Activated CD8-positive, alpha-beta memory T cell treated with anti-CD3 and anti-CD28 coated beads for 36 hours (primary cell): ENCODE measurements at regions not wholly inside any gene's neighbourhood (a gene's known extent, or its start where the extent isn't known, plus 50 kb on each side); places are given as distances from the start of the nearest gene placed in this dataset.
"Not testable (repeated sequence)": the region's sequence is repeated elsewhere in the genome, so short reads cannot be mapped to it uniquely, and the experiment has no call there.

Experiments
- CTCF ChIA-PET: fragments of 350-600 bp; sonication (Branson Sonifier 250); formaldehyde crosslinking; loops from one replicate; lab custom pipeline; 2021; ENCODE audit warnings: antibody characterized with exemption; lab: Charles Lee
- POLR2A ChIA-PET: fragments of 350-600 bp; sonication (Branson Sonifier 250); formaldehyde crosslinking; loops from one replicate; lab custom pipeline; 2021; ENCODE audit warnings: antibody characterized with exemption; lab: Charles Lee

DNA sequence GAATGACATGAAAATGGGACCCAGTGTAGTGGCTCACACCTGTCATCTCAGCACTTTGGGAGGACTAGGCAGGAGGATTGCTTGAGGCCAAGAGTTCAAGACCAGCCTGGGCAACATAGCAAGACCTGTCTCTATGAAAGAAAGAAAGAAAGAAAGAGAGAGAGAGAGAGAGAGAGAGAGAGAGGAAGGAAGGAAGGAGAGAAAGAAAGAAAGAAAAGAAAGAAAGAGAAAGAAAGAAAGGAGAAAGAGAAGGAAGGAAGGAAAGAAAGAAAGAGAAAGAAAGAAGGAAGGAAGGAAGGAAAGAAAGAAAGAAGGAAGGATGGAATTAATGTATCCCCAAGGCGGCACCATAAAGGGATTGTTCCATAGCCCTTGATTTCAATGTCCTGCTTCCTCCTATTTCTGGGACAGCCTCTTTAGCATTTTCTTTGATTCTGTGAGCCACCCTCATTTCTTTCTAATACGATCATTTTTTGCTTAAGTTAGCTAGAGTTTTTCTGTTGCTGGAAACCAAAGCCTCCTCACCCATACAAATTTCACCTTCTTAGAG, 85.4 kb upstream of the CTNNA1 start:
- CTCF ChIA-PET, POLR2A ChIA-PET: not testable (repeated sequence)

DNA sequence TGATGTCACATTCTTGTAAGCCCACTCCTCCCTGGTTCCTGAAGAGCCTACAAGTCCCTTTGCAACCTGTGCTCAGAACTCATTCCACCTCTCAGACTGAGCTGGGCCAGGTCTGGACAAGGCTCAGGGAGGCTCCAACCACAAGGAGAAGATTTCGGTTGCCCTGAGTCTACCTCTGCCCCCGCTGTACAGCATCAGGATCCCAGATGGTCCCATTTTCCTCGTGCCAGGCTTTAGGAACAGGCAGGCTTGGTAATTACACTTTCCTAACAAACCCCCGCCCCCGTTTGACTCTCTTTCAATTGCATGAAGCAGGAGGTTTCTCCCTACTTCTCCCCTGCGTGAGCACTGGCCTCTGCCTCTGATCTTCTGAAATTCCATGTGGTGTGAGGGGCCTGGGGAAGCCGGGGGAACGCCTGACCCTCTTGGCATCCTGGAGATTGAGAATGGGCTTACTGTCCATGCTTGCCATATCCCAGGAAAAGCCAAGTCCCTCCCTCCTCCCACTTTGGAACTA, 86.9 kb upstream of the CTNNA1 start:
- ChIA-PET POLR2A (no interaction called here), CTCF (no interaction called here)

DNA sequence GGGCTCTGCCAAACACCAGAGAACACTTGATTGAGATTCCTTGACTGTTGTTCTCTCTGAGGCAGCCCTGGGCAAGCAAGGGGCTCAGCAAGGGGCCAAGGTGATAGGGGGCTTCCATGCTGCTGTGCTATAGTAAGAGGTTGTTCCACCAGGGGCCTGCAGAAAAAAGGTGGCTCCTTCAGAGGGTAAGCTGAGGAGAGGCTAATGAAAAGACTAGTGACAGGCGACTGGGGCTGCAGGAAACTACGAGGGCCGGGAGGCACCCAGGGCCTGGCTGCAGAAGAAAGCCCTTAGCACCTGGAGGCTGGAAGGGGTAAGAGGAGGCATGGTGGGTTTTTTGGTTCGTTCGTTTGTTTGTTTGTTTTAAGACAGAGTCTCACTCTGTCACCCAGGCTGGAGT, 88.0 kb upstream of the CTNNA1 start:
- POLR2A ChIA-PET: no interaction called here
- CTCF ChIA-PET: no interaction called here

DNA sequence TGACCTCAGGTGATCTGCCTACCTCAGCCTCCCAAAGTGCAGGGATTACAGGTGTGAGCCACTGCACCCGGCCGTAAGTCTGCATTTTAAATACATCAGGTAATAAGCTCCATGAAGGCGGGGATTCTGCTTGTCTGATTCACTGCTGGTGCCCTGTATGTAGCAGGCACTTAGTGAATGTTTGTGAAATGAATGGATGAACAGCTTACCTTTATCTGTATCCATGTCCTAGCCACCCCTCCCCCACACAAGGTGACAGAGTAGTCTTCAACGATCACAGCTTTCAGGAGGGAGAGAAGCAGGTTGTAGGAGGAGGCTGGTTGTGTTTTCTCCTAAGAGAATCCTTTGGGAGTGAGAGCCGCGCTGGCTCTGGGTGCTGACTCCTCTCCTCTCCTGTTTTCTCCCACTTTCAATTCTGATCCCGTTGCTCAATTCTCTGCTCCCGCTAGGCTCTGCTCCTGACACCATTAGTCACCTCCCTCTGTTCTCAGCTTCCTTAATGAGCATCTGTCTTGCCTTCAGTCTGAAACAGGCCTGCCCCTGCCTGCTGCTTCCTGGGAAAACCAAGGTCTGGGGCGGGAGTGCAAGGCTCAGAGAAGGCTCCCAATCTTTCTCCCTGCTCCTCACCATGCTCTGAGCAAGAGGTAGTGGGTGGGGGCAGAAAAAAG, 88.8 kb upstream of the CTNNA1 start:
- POLR2A ChIA-PET: no interaction called here
- CTCF ChIA-PET: no interaction called here

DNA sequence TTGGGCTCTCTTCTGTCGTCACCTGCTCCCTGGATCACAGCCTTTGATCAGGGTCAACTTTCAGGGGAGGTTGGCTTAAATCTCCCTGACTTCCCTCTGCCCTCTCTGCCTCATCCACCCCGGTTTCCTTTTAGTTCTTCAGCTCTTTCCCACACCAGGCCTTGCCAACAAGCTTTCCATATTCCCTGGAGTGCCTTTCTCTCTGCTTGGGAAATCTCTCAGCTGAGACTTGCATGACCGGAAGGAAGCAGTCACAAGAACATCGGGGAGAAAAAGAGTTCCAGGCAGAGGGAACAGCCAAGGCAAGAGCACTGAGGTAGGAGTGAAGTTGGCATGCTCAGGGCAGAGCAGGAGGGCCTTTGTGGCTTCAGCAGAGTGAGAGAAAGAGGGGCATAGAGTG, 88.4 kb upstream of the HSPA9 start:
- CTCF ChIA-PET: no interaction called here
- POLR2A ChIA-PET: no interaction called here

DNA sequence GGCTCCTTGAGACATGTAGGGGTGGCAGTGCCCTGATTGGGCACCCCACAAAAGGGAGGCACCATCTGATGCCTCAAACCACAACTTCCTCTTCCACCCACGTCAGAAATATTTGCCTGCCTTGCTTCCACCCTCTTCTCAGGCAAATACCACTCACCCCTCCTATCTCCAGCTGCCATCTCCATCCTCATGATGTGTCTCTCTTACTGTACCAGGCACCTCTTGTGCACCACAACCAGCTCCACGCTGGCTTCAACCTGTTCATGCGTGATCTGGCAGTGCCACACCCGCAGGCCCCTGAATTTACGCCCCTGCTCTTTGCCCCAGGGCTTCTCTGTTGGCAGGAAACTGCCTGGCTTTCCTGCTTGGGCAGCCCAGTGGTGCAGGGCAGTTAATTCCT, 87.8 kb upstream of the HSPA9 start:
- ChIA-PET POLR2A (no interaction called here), CTCF (no interaction called here)

DNA sequence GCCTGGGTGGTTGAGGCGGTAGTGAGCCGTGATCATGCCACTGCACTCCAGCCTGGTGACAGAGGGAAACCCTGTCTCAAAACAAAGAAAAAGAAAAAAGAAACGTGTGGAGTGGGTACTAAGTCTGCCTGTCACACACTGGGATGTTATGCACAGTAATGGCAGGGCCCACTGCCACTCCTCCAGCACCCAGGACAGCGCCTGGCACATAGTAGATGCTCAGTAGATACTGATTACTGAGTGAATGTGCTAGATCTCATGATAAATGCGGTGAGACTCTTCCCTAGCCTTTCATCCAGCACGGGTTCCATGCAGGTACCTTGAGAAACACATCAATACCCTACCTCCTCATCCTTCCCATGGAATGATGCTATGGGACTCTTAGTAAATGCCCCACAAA, 87.4 kb upstream of the HSPA9 start:
- ChIA-PET CTCF (no interaction called here), POLR2A (interaction anchor here (0.7 kb wide), 1 partner anchor 11 kb away, joined by 3 read pairs; no protein-coding TSS in a partner anchor)

DNA sequence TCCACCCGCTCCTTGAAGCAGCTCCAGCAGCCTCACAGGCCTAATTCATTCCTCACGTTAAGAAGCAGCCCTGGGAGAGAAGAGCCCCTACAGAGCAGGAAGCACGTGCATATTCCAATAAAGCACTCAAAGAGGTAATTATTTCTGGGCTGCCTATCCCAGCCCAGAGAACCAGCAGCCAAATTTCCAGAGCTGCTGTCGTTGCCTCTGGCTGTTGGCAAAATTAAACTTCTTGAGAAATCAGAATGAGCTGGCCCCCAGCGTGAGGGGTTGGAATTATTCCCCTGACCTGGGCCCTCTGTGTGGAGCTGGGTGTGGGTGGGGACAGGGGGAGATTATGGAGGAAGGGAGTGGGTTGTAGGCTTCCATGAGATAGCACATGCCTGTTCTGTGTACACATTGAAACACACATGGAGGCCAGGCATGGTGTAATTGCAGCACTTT, 86.8 kb upstream of the HSPA9 start:
- ChIA-PET POLR2A (interaction anchor here (0.7 kb wide), 1 partner anchor 12 kb away, joined by 3 read pairs; no protein-coding TSS in a partner anchor), CTCF (no interaction called here)

DNA sequence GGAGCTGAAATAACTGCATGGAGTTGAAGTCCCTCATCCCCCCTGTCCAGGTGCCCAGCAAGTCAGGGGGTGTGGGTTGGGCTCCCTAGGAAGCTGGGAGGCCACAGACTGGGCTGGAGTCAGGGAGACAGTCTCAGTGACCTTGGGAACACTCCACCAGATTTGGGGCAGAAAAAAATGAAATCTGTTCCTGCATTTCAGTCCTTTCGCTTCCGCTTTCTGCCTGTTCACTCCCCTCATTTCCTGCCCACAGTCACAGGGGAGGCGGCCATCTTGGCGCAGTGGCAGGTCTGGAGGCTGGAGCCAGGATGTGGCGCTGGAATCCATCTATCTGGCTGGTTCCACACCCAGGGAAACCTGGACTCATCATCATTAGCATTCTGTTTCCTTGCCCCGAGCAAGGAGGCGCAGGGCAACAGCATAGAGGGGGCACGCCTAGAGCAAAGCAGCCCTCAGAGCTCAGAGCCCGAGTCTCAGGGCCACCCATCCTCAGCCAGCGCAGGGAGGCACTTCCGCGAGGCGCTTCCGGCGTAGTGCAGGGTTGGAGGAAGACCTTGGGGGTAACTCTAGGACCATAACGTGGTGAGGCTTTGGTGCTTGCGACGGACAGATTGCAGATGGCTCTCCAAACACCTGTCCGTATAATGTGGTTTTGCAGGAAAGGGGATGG, 86.2 kb upstream of the HSPA9 start:
- ChIA-PET CTCF (no interaction called here), POLR2A (no interaction called here)

DNA sequence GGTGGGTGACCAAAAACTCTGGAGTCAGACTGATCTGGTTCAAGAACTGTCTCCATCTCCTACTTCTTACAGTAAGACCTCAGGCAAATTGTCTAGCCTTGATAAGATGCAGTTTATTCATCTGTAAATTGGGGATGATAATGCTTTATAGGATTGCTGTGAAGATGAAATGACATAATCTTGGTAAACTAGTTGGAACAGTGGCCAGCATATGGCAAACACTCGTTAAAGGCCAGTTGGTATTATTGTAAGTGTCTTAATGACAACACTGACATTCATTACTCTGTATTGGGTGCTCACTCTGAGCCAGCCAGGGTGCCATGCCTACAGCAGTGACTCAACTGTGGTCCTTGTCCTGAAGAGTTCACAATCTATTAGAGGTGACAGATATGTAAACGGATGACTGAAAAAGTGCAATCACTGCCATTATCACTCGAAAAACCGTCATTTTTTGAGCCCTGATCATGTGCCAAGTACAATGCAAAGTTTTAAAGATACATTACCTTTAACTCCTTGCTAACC, 84.9 kb upstream of the HSPA9 start:
- ChIA-PET POLR2A (no interaction called here), CTCF (no interaction called here)

DNA sequence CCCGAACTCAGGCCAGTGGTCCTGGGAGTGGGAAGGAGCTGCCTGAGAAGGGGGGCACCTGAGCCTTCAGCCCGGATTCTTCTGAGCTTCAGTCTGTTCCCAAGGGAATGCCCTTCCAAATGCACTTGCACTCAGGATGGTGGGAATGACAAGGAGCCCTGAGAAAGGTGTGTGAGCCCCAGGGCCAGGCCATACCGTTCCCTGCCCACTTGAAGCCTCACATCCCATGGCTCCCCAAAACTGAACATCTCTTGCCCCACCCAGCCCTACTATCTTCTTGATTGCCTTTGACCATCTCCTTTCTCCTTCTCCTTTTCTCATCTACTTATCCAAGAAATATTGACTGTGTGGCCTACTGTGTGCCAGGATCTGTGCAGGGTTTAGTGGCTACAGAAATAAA, 84.4 kb upstream of the HSPA9 start:
- ChIA-PET CTCF (no interaction called here), POLR2A (no interaction called here)

DNA sequence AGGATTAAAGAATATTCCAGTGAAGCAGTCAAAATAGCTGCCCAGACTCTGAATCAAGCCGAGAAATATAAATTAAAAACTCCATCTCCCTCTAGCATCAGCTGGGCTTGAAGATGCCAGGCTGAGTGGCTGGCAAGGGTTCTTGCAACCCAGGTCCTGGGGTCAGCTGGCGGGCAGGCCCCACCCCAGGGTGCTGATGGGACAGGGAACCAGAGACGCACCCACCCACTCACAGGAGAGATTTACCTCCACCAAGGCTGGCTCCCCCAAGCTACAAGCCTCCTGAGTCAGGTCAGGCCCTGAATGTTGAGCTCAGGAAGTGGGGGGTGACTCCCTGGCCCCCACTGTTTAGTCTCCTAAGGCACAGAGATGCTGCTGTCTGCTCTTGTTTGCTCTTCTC, 83.9 kb upstream of the HSPA9 start:
- CTCF ChIA-PET: no interaction called here

DNA sequence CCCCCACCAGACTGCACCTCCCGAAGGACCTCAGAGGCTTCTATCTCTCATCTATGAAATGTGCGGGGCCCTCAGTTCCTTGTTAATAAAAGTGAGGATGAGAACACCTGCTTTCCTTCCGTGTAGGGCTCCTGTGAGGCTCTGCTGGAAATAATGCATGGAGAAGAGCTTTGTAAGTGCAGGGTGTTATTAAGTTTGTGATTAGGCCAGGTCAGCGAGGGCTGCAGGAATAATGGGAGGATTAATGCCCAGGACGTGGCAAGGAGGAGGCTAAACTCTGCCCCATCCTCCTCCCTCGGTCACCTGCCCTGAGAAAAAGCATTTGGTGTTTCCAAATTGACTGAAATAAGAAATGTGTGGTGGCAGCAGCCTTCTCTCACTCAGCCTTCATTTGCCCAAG, 83.5 kb upstream of the HSPA9 start:
- CTCF ChIA-PET: no interaction called here
- POLR2A ChIA-PET: no interaction called here

More for the DNA sequence above, 83.9 kb upstream of the HSPA9 start:
- POLR2A ChIA-PET: no interaction called here

DNA sequence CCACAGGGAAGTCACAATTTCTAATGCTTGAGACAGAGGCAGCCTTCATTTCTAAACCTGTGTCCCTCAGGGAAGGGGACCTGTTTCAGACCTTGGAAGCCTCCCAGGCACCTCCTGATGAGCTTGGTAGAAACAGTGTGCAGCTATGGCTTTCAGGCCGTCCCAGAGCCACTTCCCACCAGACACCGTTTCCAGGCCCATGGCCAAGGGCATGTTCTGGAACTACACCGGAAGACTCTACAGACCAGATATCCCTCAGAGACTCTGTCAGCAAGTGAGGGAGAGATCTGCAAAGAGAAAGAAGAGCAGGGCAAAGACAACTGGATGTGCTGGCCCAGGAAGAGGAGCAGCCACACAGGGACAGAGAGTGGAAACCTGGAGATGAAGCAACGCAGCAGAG, 82.2 kb upstream of the HSPA9 start:
- POLR2A ChIA-PET: no interaction called here
- CTCF ChIA-PET: interaction anchor here (0.7 kb wide), 1 partner anchor 133 kb away, joined by 3 read pairs; no protein-coding TSS in a partner anchor

DNA sequence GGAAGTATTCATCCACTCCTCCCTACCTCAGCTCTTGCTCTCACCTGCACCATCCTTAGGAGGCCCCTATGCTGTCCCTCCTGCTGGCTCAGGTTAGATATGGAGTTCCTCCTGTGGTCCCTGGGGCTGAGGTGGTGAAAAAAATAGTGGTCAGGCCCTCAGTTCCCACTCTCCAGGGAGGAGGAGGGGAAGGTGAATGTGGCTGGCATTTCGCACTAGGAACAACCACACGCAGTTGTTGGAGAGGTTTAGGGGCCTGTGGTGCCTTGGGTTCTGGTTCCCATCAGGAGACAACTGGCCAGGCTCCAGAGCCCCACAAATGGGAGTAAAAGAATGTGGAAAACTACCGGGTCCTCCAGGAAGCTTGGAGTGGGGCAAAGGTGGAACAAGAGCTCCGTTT, 81.7 kb upstream of the HSPA9 start:
- ChIA-PET CTCF (interaction anchor here (0.6 kb wide), 1 partner anchor 1210 kb away, joined by 3 read pairs; no protein-coding TSS in a partner anchor), POLR2A (interaction anchor here (0.6 kb wide), 1 partner anchor 85 kb away, joined by 3 read pairs; no protein-coding TSS in a partner anchor)

DNA sequence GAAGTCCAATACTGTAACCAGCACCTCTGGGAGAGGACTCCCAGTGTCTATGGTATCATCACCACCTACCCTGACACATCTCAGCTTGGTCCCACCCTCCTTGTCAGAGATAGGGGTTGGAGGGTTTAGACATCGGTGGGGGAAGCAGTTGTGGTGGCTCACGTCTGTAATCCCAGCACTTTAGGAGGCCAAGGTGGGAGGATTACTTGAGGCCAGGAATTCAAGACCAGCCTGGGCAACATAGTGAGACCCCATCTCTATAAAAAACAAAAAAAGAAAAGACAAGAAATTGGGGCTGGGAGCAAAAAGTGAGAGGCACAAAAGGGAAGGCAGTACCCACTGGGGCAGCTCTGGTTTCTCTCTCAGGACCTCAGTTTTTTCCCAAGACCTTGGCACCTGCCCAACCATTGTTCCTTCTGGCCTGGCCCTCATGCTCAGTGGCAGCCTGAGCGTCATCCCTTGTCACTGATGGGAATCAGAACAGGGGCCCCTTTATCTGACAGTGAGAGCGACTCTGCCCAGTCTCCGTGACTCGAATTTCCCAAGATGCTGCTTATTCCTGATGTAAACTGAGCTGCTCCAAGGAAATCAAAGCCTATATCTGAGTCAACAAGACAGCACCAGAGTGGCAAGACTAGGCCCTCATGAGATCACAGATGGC, 80.5 kb upstream of the HSPA9 start:
- POLR2A ChIA-PET: no interaction called here
- CTCF ChIA-PET: interaction anchor here (1.8 kb wide), 1 partner anchor 14 kb away, joined by 6 read pairs; no protein-coding TSS in a partner anchor

DNA sequence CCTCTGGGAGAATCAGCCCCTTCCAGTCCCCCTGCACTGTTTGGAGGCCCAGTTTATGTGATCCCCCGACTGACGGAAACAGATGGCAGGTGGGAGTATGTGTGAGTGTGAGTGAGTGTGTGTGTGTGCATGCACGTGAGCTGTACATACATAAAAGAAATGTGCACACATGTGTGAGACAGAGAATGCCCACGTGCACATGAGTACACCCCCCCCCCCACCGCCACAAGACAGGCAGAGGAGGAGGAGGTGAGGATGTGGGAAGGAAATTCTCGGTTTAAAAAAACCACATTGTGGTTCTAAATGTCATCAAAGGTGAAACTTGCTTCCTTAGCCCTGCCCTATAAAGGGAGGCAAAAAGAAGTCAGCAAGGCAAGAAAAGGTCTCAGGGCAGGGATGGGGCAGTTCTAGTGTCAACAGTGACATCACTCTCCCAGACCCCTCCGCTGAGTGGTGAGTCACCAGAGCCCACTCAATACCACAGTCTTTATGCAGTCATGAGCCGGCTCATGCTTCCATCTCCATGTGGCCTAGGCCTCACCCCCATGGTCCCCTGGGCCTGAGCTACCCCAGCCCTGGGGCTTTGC, 79.2 kb upstream of the HSPA9 start:
- ChIA-PET POLR2A (interaction anchor here (0.6 kb wide), 1 partner anchor 18 kb away, joined by 3 read pairs; no protein-coding TSS in a partner anchor), CTCF (interaction anchor here (1.2 to 1.8 kb wide), 3 partner anchors 11 to 49 kb away, joined by 3 to 6 read pairs (median 5); no protein-coding TSS in a partner anchor)

DNA sequence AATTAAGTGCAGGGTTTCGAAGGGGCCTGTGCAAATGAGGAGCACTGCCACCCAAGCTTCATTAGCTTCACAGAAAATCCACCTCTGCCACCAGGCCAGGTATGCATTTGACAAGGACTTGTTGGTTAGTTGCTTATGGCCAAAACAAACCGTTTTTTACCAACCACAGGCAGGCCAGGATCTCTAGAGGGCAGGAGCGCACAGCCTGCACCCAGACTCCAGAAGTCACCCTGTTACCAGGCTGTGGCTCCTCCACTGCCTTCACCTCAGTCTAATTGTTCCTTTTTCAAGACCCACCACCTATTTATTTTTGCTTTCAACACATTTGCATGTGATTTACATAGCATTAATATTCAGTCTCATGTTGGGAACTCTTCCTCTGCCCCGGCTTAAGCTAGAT, 78.3 kb upstream of the HSPA9 start:
- POLR2A ChIA-PET: interaction anchor here (0.5 kb wide), 1 partner anchor 640 kb away, joined by 3 read pairs; the partner anchor contains the start of gene MATR3
- CTCF ChIA-PET: interaction anchor here (1.2 to 1.5 kb wide), 2 partner anchors 10 to 48 kb away, joined by 3 to 5 read pairs; no protein-coding TSS in a partner anchor

DNA sequence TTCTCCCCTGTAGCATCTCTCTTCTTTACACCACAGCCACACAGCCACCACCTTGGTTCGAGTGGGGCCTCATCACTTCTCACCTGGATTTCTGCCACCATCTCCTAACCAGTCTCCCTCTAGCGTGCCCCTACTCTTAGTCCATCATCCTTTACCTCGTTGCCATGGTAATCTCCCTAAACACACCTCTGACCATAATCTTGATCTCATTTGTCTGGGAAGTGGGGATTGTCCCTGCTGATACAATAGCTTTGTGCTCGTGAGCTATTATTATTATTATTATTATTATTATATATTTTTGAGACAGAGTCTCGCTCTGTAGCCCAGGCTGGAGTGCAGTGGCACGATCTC, 76.5 kb upstream of the HSPA9 start:
- ChIA-PET POLR2A (no interaction called here), CTCF (interaction anchor here (0.5 to 1.0 kb wide), 2 partner anchors 10 to 202 kb away, joined by 3 read pairs; no protein-coding TSS in a partner anchor)
